Caco-2 (cell line): ENCODE measurements at regions not wholly inside any gene's neighbourhood (a gene's known extent, or its start where the extent isn't known, plus 50 kb on each side); places are given as distances from the start of the nearest gene placed in this dataset.

Experiments
- BruUV-seq: library from RNA; stranded (reverse); fragments of 400-500 nt; replicated peaks from 2 replicates; lab custom pipeline; 2021; lab: Mats Ljungman, UMichigan
- CTCF ChIA-PET: fragments of 300-600 bp; sonication (Branson Sonifier 250); formaldehyde crosslinking; loops from one replicate; lab custom pipeline; 2022; ENCODE audit warnings: antibody characterized with exemption; lab: Charles Lee
- POLR2A ChIA-PET: fragments of 300-600 bp; sonication (Branson Sonifier 250); formaldehyde crosslinking; loops from one replicate; lab custom pipeline; 2022; ENCODE audit warnings: antibody characterized with exemption; lab: Charles Lee
- DNase-seq, 2 experiments: peaks; one replicate each; pipeline versions ENCODE4 v3.0.0 to v3.0.0-alpha.2; 2020 to 2022
- H3K27me3 ChIP-seq: replicated peaks from 2 replicates; pipeline ENCODE4 v1.6.0; 2011; ENCODE audit warnings: low read length; ENCODE audit not compliant: control insufficient read depth, insufficient read depth
- H3K36me3 ChIP-seq: 2 replicates; pipeline ENCODE4 v1.5.1; 2011; ENCODE audit warnings: low read length; ENCODE audit not compliant: control insufficient read depth, insufficient read depth
- H3K4me1 ChIP-seq: fragments of 250-450 bp; sonication (Bioruptor Pico); 2 replicates; pipeline ENCODE4 v1.5.1; 2020; ENCODE audit warnings: mild to moderate bottlenecking
- H3K4me3 ChIP-seq: 2 replicates; pipeline ENCODE4 v1.5.1; 2011; ENCODE audit warnings: low read depth, mild to moderate bottlenecking, control low read depth, low read length
- H3K9me3 ChIP-seq: fragments of 250-450 bp; sonication (Bioruptor Pico); 2 replicates; pipeline ENCODE4 v1.5.1; 2020; ENCODE audit warnings: mild to moderate bottlenecking, moderate library complexity
- H3K27ac Mint-ChIP-seq: one replicate; pipeline ENCODE4 v1.8.0; 2022; ENCODE audit warnings: mixed read lengths; ENCODE audit not compliant: unreplicated experiment
- H3K27me3 Mint-ChIP-seq: one replicate; pipeline ENCODE4 v1.8.0; 2022; ENCODE audit warnings: mixed read lengths; ENCODE audit not compliant: insufficient read depth, unreplicated experiment
- H3K36me3 Mint-ChIP-seq: one replicate; pipeline ENCODE4 v1.8.0; 2022; ENCODE audit warnings: mild to moderate bottlenecking, mixed read lengths; ENCODE audit not compliant: insufficient read depth, unreplicated experiment
- H3K4me1 Mint-ChIP-seq: one replicate; pipeline ENCODE4 v1.8.0; 2022; ENCODE audit warnings: low read depth, mixed read lengths; ENCODE audit not compliant: unreplicated experiment
- H3K4me3 Mint-ChIP-seq: one replicate; pipeline ENCODE4 v1.8.0; 2022; ENCODE audit warnings: mild to moderate bottlenecking, moderate library complexity, mixed read lengths; ENCODE audit not compliant: unreplicated experiment
- H3K9me3 Mint-ChIP-seq: one replicate; pipeline ENCODE4 v1.8.0; 2022; ENCODE audit warnings: mixed read lengths; ENCODE audit not compliant: unreplicated experiment
- CTCF ChIP-seq, 2 experiments: fragments of 200-600 bp in 1 of 2; IDR thresholded peaks; 1 replicate in 1 of 2; 2 replicates in 1 of 2; pipeline versions ENCODE4 v1.5.1 to v1.8.0; 2011 to 2022; ENCODE audit warnings: antibody characterized with exemption in 1 of 2, control low read depth in 1 of 2, inconsistent platforms in 1 of 2, low read depth in 1 of 2, low read length in 1 of 2, mild to moderate bottlenecking in 1 of 2, moderate library complexity in 1 of 2; ENCODE audit not compliant: insufficient read depth in 1 of 2, severe bottlenecking in 1 of 2, unreplicated experiment in 1 of 2
- intact Hi-C: fragments of 100-400 bp; cut with micrococcal nuclease; formaldehyde crosslinking; loops from one replicate; pipeline ENCODE4 v1.10.0; 2022; ENCODE audit not compliant: unreplicated experiment

- no peak for DNase-seq
- intact Hi-C loops = no loop called here
- Mint-ChIP-seq H3K9me3 (no peaks in the 10 kb centered on the region), H3K27ac (no peak overlapping the region), H3K4me1 (no peaks in the 10 kb centered on the region), H3K36me3 (no peaks in the 10 kb centered on the region), H3K27me3 (peaks cover 2% of the 10 kb centered on the region), H3K4me3 (no peak overlapping the region)
- ChIA-PET CTCF (no interaction called here), POLR2A (no interaction called here)
- no peaks in the 10 kb centered on the region for H3K9me3 ChIP-seq
- no peak for TF ChIP-seq CTCF (IDR thresholded peaks at IDR 0.05; ENCODE audit: insufficient read depth in 1 of 2, low read depth in 1 of 2, low read length in 1 of 2, severe bottlenecking in 1 of 2, unreplicated experiment in 1 of 2)
- no TSS peak for BruUV-seq
- no peak overlapping the region for H3K4me3 ChIP-seq
- H3K4me1 ChIP-seq = no peaks in the 10 kb centered on the region
- H3K27me3 ChIP-seq = no peaks in the 10 kb centered on the region
- H3K36me3 ChIP-seq = no peaks in the 10 kb centered on the region
These were observed 730.1 kb downstream of the NR2F1-AS1 start for GRCh38 chr5:92850886-92851285.

DNA sequence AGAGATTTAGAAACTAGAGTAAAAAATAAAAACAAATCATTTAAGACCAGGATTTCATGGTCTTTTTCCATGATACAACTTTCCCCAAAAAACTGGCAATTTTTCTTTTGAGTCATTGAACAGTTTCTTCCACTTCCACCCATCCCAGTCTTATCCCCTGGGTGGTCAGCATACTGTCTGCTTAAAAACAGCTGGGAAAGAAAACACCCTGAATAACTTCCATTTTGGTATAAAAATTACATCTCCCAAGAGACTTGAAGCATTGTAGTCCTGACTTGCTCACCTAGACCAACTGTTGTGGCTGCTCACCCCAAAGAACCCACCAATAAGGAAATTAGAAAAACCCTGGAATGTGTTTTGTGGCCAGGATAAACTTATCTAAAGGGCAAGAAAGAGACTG, 731.3 kb downstream of the NR2F1-AS1 start:
- intact Hi-C loops = no loop called here
- Histone ChIP-seq H3K4me3 (no peak overlapping the region), H3K9me3 (no peaks in the 10 kb centered on the region), H3K36me3 (no peaks in the 10 kb centered on the region), H3K27me3 (no peaks in the 10 kb centered on the region), H3K4me1 (no peaks in the 10 kb centered on the region)
- H3K36me3 Mint-ChIP-seq = no peaks in the 10 kb centered on the region
- ChIA-PET CTCF (no interaction called here), POLR2A (no interaction called here)
- no peak overlapping the region for H3K27ac Mint-ChIP-seq
- H3K9me3 Mint-ChIP-seq = no peaks in the 10 kb centered on the region
- TF ChIP-seq CTCF (IDR thresholded peaks at IDR 0.05; ENCODE audit: insufficient read depth in 1 of 2, low read depth in 1 of 2, low read length in 1 of 2, severe bottlenecking in 1 of 2, unreplicated experiment in 1 of 2) = no peak
- H3K27me3 Mint-ChIP-seq = peaks cover 2% of the 10 kb centered on the region
- no peak overlapping the region for H3K4me3 Mint-ChIP-seq
- no TSS peak for BruUV-seq
- no peaks in the 10 kb centered on the region for H3K4me1 Mint-ChIP-seq
- no peak for DNase-seq

GRCh38 chr5:92841604-92842155, 739.3 kb downstream of the NR2F1-AS1 start:
- CTCF ChIA-PET = interaction anchor here (0.7 kb wide), 1 partner anchor 153 kb away, joined by 3 read pairs; no protein-coding TSS in a partner anchor
- no TSS peak for BruUV-seq
- no peak overlapping the region for H3K27ac Mint-ChIP-seq

More at GRCh38 chr5:92841604-92842155, 739.3 kb downstream of the NR2F1-AS1 start:
- no peak overlapping the region for H3K4me3 Mint-ChIP-seq
- Histone ChIP-seq H3K4me3 (no peak overlapping the region), H3K36me3 (no peaks in the 10 kb centered on the region), H3K9me3 (no peaks in the 10 kb centered on the region), H3K4me1 (no peaks in the 10 kb centered on the region), H3K27me3 (no peaks in the 10 kb centered on the region)
- peaks cover 7% of the 10 kb centered on the region for H3K4me1 Mint-ChIP-seq
- no peak for TF ChIP-seq CTCF (IDR thresholded peaks at IDR 0.05; ENCODE audit: insufficient read depth in 1 of 2, low read depth in 1 of 2, low read length in 1 of 2, severe bottlenecking in 1 of 2, unreplicated experiment in 1 of 2)
- H3K36me3 Mint-ChIP-seq = no peaks in the 10 kb centered on the region
- no peak for DNase-seq
- H3K27me3 Mint-ChIP-seq = no peaks in the 10 kb centered on the region
- POLR2A ChIA-PET = no interaction called here
- no peaks in the 10 kb centered on the region for H3K9me3 Mint-ChIP-seq
- intact Hi-C loops = no loop called here
